K562 (cell line): ENCODE measurements at regions not wholly inside any gene's neighbourhood (a gene's known extent, or its start where the extent isn't known, plus 50 kb on each side); places are given as distances from the start of the nearest gene placed in this dataset.

Experiments used
- DIDO1 ChIP-seq: fragments of 450-650 bp; IDR thresholded peaks from 2 replicates; pipeline ENCODE4 v1.6.1; 2016; ENCODE audit warnings: low read depth, missing biosample characterization, missing genetic modification characterization
- NFYB ChIP-seq: IDR thresholded peaks from 2 replicates; pipeline ENCODE4 v1.6.1; 2011; ENCODE audit warnings: mild to moderate bottlenecking, moderate library complexity; ENCODE audit not compliant: insufficient read length; ENCODE audit errors: extremely low read depth
- OTX1 ChIP-seq: fragments of 450-650 bp; formaldehyde crosslinking; IDR thresholded peaks from 2 replicates; pipeline ENCODE4 v1.4.0; 2022; ENCODE audit warnings: mild to moderate bottlenecking
- ZNF444 ChIP-seq: fragments of 250-450 bp; sonication (Bioruptor Pico); IDR thresholded peaks from 2 replicates; pipeline ENCODE4 v1.4.0; 2020; ENCODE audit warnings: mild to moderate bottlenecking, moderate library complexity
- ZNF561 ChIP-seq: fragments of 450-650 bp; formaldehyde crosslinking; conservative IDR thresholded peaks from 2 replicates; pipeline ENCODE4 v1.4.0; 2020; ENCODE audit warnings: mild to moderate bottlenecking, moderate library complexity
- TF ChIP-seq, protein P1 (sequence below): sonication (generic); formaldehyde crosslinking; IDR thresholded peaks from 2 replicates; pipeline ENCODE4 v1.8.0; 2022; ENCODE audit warnings: mild to moderate bottlenecking, missing genetic modification reagents
- TF ChIP-seq, protein P2 (sequence below): fragments of 250-450 bp; sonication (Bioruptor Pico); IDR thresholded peaks from 2 replicates; pipeline ENCODE4 v1.5.0; 2021
- TF ChIP-seq, protein P3 (sequence below): fragments of 450-650 bp; IDR thresholded peaks from 2 replicates; pipeline ENCODE4 v1.7.1; 2018; ENCODE audit warnings: mild to moderate bottlenecking, low read depth; ENCODE audit not compliant: partially characterized antibody
- TF ChIP-seq, protein P4 (sequence below): fragments of 450-650 bp; IDR thresholded peaks from 2 replicates; pipeline ENCODE4 v1.6.1; 2014; ENCODE audit warnings: low read depth, mild to moderate bottlenecking, moderate library complexity, borderline replicate concordance
- TF ChIP-seq, protein P5 (sequence below): fragments of 450-650 bp; IDR thresholded peaks from 2 replicates; pipeline ENCODE4 v1.7.0; 2016; ENCODE audit warnings: borderline replicate concordance

DNA sequence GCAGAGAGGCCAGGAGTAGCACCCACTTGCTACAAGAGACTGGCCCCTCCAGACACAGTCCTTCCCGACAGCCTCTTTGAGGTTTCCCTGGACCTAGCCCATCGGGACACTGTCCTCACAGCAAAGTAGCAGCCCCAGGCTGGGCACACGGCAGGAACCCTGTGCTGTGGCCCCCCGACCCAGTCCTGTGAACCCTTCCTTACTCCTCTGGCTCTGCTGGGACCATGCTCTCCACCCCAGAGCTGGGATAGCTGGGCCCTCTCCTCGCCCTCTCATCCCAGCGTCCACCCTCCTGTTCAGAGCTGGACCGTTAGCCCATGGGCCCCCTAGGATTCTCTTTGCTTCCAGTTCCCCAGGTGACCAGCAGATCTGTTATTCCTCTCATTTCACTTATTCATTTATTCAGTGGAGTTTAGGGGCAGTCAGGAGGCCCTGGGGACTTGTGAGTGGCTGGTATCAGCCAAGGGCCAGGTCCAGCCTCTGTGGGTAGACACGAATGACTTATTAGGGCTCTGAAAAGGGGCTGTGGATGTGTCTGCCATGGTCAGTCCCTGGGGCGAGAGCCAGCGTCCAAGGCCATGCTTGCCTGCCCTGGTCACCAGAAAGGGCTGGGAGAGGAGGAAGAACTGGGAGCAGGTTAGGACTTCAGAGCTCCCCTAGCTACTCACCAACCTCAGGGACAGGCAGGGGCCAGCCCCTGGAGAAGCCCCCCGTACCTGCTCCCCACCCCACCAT, 117.6 kb upstream of the RUNX3 start (continued):
- TF ChIP-seq, protein P1, sequence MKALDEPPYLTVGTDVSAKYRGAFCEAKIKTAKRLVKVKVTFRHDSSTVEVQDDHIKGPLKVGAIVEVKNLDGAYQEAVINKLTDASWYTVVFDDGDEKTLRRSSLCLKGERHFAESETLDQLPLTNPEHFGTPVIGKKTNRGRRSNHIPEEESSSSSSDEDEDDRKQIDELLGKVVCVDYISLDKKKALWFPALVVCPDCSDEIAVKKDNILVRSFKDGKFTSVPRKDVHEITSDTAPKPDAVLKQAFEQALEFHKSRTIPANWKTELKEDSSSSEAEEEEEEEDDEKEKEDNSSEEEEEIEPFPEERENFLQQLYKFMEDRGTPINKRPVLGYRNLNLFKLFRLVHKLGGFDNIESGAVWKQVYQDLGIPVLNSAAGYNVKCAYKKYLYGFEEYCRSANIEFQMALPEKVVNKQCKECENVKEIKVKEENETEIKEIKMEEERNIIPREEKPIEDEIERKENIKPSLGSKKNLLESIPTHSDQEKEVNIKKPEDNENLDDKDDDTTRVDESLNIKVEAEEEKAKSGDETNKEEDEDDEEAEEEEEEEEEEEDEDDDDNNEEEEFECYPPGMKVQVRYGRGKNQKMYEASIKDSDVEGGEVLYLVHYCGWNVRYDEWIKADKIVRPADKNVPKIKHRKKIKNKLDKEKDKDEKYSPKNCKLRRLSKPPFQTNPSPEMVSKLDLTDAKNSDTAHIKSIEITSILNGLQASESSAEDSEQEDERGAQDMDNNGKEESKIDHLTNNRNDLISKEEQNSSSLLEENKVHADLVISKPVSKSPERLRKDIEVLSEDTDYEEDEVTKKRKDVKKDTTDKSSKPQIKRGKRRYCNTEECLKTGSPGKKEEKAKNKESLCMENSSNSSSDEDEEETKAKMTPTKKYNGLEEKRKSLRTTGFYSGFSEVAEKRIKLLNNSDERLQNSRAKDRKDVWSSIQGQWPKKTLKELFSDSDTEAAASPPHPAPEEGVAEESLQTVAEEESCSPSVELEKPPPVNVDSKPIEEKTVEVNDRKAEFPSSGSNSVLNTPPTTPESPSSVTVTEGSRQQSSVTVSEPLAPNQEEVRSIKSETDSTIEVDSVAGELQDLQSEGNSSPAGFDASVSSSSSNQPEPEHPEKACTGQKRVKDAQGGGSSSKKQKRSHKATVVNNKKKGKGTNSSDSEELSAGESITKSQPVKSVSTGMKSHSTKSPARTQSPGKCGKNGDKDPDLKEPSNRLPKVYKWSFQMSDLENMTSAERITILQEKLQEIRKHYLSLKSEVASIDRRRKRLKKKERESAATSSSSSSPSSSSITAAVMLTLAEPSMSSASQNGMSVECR (CRISPR knock-in tag): no peak
- TF ChIP-seq, protein P2, sequence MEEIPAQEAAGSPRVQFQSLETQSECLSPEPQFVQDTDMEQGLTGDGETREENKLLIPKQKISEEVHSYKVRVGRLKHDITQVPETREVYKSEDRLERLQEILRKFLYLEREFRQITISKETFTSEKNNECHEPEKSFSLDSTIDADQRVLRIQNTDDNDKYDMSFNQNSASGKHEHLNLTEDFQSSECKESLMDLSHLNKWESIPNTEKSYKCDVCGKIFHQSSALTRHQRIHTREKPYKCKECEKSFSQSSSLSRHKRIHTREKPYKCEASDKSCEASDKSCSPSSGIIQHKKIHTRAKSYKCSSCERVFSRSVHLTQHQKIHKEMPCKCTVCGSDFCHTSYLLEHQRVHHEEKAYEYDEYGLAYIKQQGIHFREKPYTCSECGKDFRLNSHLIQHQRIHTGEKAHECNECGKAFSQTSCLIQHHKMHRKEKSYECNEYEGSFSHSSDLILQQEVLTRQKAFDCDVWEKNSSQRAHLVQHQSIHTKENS (CRISPR knock-in tag): no peak
- no peak for TF ChIP-seq ZNF444 (CRISPR knock-in tag)
- TF ChIP-seq OTX1 (CRISPR knock-in tag): no peak
- TF ChIP-seq, protein P3, sequence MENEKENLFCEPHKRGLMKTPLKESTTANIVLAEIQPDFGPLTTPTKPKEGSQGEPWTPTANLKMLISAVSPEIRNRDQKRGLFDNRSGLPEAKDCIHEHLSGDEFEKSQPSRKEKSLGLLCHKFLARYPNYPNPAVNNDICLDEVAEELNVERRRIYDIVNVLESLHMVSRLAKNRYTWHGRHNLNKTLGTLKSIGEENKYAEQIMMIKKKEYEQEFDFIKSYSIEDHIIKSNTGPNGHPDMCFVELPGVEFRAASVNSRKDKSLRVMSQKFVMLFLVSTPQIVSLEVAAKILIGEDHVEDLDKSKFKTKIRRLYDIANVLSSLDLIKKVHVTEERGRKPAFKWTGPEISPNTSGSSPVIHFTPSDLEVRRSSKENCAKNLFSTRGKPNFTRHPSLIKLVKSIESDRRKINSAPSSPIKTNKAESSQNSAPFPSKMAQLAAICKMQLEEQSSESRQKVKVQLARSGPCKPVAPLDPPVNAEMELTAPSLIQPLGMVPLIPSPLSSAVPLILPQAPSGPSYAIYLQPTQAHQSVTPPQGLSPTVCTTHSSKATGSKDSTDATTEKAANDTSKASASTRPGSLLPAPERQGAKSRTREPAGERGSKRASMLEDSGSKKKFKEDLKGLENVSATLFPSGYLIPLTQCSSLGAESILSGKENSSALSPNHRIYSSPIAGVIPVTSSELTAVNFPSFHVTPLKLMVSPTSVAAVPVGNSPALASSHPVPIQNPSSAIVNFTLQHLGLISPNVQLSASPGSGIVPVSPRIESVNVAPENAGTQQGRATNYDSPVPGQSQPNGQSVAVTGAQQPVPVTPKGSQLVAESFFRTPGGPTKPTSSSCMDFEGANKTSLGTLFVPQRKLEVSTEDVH: no peak
- no peak for TF ChIP-seq ZNF561 (CRISPR knock-in tag)
- TF ChIP-seq, protein P4, sequence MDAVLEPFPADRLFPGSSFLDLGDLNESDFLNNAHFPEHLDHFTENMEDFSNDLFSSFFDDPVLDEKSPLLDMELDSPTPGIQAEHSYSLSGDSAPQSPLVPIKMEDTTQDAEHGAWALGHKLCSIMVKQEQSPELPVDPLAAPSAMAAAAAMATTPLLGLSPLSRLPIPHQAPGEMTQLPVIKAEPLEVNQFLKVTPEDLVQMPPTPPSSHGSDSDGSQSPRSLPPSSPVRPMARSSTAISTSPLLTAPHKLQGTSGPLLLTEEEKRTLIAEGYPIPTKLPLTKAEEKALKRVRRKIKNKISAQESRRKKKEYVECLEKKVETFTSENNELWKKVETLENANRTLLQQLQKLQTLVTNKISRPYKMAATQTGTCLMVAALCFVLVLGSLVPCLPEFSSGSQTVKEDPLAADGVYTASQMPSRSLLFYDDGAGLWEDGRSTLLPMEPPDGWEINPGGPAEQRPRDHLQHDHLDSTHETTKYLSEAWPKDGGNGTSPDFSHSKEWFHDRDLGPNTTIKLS: no peak
- TF ChIP-seq, protein P5, sequence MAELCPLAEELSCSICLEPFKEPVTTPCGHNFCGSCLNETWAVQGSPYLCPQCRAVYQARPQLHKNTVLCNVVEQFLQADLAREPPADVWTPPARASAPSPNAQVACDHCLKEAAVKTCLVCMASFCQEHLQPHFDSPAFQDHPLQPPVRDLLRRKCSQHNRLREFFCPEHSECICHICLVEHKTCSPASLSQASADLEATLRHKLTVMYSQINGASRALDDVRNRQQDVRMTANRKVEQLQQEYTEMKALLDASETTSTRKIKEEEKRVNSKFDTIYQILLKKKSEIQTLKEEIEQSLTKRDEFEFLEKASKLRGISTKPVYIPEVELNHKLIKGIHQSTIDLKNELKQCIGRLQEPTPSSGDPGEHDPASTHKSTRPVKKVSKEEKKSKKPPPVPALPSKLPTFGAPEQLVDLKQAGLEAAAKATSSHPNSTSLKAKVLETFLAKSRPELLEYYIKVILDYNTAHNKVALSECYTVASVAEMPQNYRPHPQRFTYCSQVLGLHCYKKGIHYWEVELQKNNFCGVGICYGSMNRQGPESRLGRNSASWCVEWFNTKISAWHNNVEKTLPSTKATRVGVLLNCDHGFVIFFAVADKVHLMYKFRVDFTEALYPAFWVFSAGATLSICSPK: no peak
- no peak for TF ChIP-seq DIDO1
- no peak for TF ChIP-seq NFYB
